Ishikawa (cell line): ENCODE measurements at regions not wholly inside any gene's neighbourhood (a gene's known extent, or its start where the extent isn't known, plus 50 kb on each side); places are given as distances from the start of the nearest gene placed in this dataset.

Source experiments
- CEBPB ChIP-seq: IDR thresholded peaks from 2 replicates; pipeline ENCODE4 v1.6.1; 2012
- CREB1 ChIP-seq: IDR thresholded peaks from 2 replicates; pipeline ENCODE4 v1.6.1; 2012; ENCODE audit warnings: low read depth
- EGR1 ChIP-seq: IDR thresholded peaks from 2 replicates; pipeline ENCODE4 v1.6.1; 2012
- EP300 ChIP-seq: IDR thresholded peaks from 2 replicates; pipeline ENCODE4 v1.6.1; 2012; ENCODE audit warnings: borderline replicate concordance
- FOXM1 ChIP-seq: IDR thresholded peaks from 2 replicates; pipeline ENCODE4 v1.6.1; 2012; ENCODE audit warnings: low read depth, borderline replicate concordance
- MAX ChIP-seq: IDR thresholded peaks from 2 replicates; pipeline ENCODE4 v1.6.1; 2012
- NFIC ChIP-seq: IDR thresholded peaks from 2 replicates; pipeline ENCODE4 v1.6.1; 2012
- RAD21 ChIP-seq: IDR thresholded peaks from 2 replicates; pipeline ENCODE4 v1.6.1; 2012; ENCODE audit warnings: low read depth
- TAF1 ChIP-seq: IDR thresholded peaks from 2 replicates; pipeline ENCODE4 v1.6.1; 2012; ENCODE audit warnings: low read depth, mild to moderate bottlenecking
- TCF12 ChIP-seq: IDR thresholded peaks from 2 replicates; pipeline ENCODE4 v1.6.1; 2012; ENCODE audit warnings: low read depth
- TEAD4 ChIP-seq: IDR thresholded peaks from 2 replicates; pipeline ENCODE4 v1.6.1; 2012
- USF1 ChIP-seq: IDR thresholded peaks from 2 replicates; pipeline ENCODE4 v1.6.1; 2012
- YY1 ChIP-seq: IDR thresholded peaks from 2 replicates; pipeline ENCODE4 v1.6.1; 2012; ENCODE audit warnings: low read depth
- ZBTB7A ChIP-seq: IDR thresholded peaks from 2 replicates; pipeline ENCODE4 v1.6.1; 2012; ENCODE audit warnings: low read depth
- TF ChIP-seq, protein P1 (sequence below): IDR thresholded peaks from 2 replicates; pipeline ENCODE4 v1.6.1; 2012; ENCODE audit warnings: low read depth, mild to moderate bottlenecking

- TF ChIP-seq CREB1: no peak
- TF ChIP-seq, protein P1, sequence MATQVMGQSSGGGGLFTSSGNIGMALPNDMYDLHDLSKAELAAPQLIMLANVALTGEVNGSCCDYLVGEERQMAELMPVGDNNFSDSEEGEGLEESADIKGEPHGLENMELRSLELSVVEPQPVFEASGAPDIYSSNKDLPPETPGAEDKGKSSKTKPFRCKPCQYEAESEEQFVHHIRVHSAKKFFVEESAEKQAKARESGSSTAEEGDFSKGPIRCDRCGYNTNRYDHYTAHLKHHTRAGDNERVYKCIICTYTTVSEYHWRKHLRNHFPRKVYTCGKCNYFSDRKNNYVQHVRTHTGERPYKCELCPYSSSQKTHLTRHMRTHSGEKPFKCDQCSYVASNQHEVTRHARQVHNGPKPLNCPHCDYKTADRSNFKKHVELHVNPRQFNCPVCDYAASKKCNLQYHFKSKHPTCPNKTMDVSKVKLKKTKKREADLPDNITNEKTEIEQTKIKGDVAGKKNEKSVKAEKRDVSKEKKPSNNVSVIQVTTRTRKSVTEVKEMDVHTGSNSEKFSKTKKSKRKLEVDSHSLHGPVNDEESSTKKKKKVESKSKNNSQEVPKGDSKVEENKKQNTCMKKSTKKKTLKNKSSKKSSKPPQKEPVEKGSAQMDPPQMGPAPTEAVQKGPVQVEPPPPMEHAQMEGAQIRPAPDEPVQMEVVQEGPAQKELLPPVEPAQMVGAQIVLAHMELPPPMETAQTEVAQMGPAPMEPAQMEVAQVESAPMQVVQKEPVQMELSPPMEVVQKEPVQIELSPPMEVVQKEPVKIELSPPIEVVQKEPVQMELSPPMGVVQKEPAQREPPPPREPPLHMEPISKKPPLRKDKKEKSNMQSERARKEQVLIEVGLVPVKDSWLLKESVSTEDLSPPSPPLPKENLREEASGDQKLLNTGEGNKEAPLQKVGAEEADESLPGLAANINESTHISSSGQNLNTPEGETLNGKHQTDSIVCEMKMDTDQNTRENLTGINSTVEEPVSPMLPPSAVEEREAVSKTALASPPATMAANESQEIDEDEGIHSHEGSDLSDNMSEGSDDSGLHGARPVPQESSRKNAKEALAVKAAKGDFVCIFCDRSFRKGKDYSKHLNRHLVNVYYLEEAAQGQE: no peak
- TF ChIP-seq EP300: no peak
- TF ChIP-seq RAD21: no peak
- TF ChIP-seq ZBTB7A: no peak
- no peak for TF ChIP-seq USF1
- TF ChIP-seq EGR1: no peak
- no peak for TF ChIP-seq FOXM1
- no peak for TF ChIP-seq YY1
- TF ChIP-seq CEBPB: no peak
- TF ChIP-seq MAX: no peak
- TF ChIP-seq TEAD4: no peak
- TF ChIP-seq TCF12: no peak
- TF ChIP-seq TAF1: no peak
- TF ChIP-seq NFIC: no peak
These were observed 87.8 kb downstream of the MIAT start for GRCh38 chr22:26744892-26745808.

DNA sequence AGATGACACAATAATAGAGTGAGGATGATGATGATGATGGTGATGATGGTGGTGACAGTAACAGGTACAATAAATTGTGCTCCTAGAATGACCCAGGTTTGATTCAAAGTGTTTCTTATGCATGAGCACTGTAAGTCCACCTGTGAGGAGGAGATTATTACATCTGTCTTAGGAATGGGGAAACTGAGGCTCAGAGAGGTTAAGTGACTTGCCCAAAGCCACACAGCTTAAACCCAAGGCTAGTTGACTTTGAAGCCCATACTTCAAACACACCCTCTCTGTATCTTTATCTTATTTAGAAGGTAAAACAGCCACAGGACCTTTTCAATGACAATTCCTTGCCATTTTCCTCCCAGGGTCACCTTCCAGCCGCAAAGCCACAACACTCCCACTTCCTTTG lies 88.9 kb downstream of the MIAT start:
- no peak for TF ChIP-seq CREB1

GRCh38 chr22:26748845-26749244 lies 91.5 kb downstream of the MIAT start:
- TF ChIP-seq, protein P1: no peak
- TF ChIP-seq CREB1: no peak
- no peak for TF ChIP-seq TEAD4
- no peak for TF ChIP-seq MAX

- no peak for TF ChIP-seq YY1
- no peak for TF ChIP-seq TCF12
These were observed 93.8 kb downstream of the MIAT start for GRCh38 chr22:26751217-26751616.

GRCh38 chr22:26753125-26753862 lies 95.9 kb downstream of the MIAT start:
- TF ChIP-seq TCF12 (no peak), EGR1 (no peak), CREB1 (no peak), TAF1 (no peak), USF1 (no peak), FOXM1 (no peak), MAX (no peak), YY1 (no peak), CEBPB (no peak), EP300 (no peak), ZBTB7A (no peak), RAD21 (no peak)

DNA sequence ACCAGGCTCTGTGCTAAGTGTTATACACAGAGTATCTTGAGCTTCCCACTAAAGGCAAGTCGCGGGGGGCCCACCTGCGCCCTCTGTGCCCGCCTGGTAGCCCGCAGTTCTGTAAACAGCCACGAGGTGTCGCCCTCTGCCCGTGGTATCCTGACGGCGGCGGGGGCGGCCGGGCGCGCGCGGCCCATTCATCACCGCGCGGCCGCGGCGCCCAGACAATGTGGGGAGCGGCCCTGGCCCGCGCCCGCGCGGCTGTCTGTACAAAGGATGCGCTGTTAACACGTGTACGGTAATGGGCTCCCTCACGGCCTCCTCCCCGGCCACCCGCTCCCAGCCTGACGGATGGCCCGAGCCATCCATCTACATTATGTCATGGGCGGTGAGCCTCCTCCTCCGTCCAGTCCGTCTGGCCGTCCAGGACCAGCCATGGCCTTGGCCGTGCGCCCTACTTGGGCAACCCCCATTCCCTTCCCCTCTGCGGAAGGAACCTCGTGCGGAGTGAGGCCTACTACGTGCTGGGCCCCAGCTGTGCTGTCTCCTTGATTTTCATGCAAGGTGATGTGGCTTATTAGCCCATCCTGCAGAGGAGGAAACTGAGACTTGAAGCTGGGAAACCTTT lies 99.4 kb downstream of the MIAT start:
- TF ChIP-seq USF1 (no peak), YY1 (no peak), EP300 (no peak), NFIC (no peak), TEAD4 (no peak), EGR1 (peak; percentile 54), CEBPB (no peak), ZBTB7A (no peak), MAX (no peak), RAD21 (peak; percentile 65), CREB1 (no peak), TAF1 (no peak), TCF12 (no peak), FOXM1 (no peak)
- TF ChIP-seq, protein P1: no peak
